ENCODE measurements at regions not wholly inside any gene's neighbourhood (a gene's known extent, or its start where the extent isn't known, plus 50 kb on each side); places are given as distances from the start of the nearest gene placed in this dataset.

DNA sequence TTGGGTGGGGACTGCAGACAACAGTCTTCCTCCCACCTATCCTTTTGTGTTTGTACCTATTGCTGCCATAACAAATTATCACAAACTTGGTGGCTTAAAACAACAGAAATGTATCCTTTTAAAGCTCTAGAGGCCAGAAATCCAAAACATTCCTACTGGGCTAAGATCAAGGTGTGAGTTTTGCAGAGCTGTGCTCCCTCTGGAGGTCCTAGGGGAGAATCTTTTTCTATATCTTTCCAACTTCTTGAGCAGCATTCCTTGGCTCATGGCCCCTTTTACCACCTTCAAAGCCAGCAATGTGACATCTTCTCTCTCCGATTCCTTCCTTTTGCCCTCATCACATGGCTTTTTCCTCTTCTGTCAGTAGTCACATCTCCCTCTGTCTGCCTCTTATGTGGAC lies 190.6 kb downstream of the TTC8 start (continued):
- TF ChIP-seq, protein P1, sequence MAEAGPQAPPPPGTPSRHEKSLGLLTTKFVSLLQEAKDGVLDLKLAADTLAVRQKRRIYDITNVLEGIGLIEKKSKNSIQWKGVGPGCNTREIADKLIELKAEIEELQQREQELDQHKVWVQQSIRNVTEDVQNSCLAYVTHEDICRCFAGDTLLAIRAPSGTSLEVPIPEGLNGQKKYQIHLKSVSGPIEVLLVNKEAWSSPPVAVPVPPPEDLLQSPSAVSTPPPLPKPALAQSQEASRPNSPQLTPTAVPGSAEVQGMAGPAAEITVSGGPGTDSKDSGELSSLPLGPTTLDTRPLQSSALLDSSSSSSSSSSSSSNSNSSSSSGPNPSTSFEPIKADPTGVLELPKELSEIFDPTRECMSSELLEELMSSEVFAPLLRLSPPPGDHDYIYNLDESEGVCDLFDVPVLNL (IDR thresholded peaks at IDR 0.05; ENCODE audit: low read depth, low read length): no peak
- TF ChIP-seq CBX3 (IDR thresholded peaks at IDR 0.05; ENCODE audit: borderline replicate concordance, low read depth) (no peak), LARP7 (IDR thresholded peaks at IDR 0.05) (no peak), ZNF384 (IDR thresholded peaks at IDR 0.05; ENCODE audit: borderline replicate concordance, low read depth, low read length) (no peak), CHD2 (IDR thresholded peaks at IDR 0.05; ENCODE audit: borderline replicate concordance, low read depth, low read length) (no peak), IRF3 (IDR thresholded peaks at IDR 0.05) (no peak)
- TF ChIP-seq, protein P2, sequence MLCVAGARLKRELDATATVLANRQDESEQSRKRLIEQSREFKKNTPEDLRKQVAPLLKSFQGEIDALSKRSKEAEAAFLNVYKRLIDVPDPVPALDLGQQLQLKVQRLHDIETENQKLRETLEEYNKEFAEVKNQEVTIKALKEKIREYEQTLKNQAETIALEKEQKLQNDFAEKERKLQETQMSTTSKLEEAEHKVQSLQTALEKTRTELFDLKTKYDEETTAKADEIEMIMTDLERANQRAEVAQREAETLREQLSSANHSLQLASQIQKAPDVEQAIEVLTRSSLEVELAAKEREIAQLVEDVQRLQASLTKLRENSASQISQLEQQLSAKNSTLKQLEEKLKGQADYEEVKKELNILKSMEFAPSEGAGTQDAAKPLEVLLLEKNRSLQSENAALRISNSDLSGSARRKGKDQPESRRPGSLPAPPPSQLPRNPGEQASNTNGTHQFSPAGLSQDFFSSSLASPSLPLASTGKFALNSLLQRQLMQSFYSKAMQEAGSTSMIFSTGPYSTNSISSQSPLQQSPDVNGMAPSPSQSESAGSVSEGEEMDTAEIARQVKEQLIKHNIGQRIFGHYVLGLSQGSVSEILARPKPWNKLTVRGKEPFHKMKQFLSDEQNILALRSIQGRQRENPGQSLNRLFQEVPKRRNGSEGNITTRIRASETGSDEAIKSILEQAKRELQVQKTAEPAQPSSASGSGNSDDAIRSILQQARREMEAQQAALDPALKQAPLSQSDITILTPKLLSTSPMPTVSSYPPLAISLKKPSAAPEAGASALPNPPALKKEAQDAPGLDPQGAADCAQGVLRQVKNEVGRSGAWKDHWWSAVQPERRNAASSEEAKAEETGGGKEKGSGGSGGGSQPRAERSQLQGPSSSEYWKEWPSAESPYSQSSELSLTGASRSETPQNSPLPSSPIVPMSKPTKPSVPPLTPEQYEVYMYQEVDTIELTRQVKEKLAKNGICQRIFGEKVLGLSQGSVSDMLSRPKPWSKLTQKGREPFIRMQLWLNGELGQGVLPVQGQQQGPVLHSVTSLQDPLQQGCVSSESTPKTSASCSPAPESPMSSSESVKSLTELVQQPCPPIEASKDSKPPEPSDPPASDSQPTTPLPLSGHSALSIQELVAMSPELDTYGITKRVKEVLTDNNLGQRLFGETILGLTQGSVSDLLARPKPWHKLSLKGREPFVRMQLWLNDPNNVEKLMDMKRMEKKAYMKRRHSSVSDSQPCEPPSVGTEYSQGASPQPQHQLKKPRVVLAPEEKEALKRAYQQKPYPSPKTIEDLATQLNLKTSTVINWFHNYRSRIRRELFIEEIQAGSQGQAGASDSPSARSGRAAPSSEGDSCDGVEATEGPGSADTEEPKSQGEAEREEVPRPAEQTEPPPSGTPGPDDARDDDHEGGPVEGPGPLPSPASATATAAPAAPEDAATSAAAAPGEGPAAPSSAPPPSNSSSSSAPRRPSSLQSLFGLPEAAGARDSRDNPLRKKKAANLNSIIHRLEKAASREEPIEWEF (IDR thresholded peaks at IDR 0.05; ENCODE audit: insufficient replicate concordance, low read depth, low read length): no peak
